Vagina (tissue), 2 donors: ENCODE measurements at regions not wholly inside any gene's neighbourhood (a gene's known extent, or its start where the extent isn't known, plus 50 kb on each side); places are given as distances from the start of the nearest gene placed in this dataset.
"Not testable (repeated sequence)": the region's sequence is repeated elsewhere in the genome, so short reads cannot be mapped to it uniquely, and the experiment has no call there.

Experiments used
- DNase-seq, 2 donors: peaks; one replicate each; pipeline ENCODE4 v3.0.0-alpha.2; 2017; ENCODE audit errors: extremely low spot score in 2 of 2
- H3K27ac ChIP-seq: fragments of 200-600 bp; sonication (generic); one replicate; pipeline ENCODE4 v1.5.1; 2019
- H3K27me3 ChIP-seq: fragments of 200-600 bp; sonication (generic); one replicate; pipeline ENCODE4 v1.5.1; 2019
- H3K36me3 ChIP-seq, 2 donors: fragments of 200-600 bp; sonication (generic); one replicate each; pipeline ENCODE4 v1.5.1; 2017 to 2019
- H3K4me1 ChIP-seq: fragments of 200-600 bp; sonication (generic); one replicate; pipeline ENCODE4 v1.5.1; 2019
- H3K4me3 ChIP-seq, 2 donors: fragments of 200-600 bp; sonication (generic); 1 replicate in 1 of 2; 2 replicates in 1 of 2; pipeline ENCODE4 v1.5.1; 2016 to 2019
- H3K9me3 ChIP-seq: fragments of 200-600 bp; sonication (generic); one replicate; pipeline ENCODE4 v1.5.1; 2019
- POLR2A ChIP-seq, 2 donors: fragments of 450-650 bp; IDR thresholded peaks; one replicate each; pipeline ENCODE4 v1.6.1; 2017; ENCODE audit warnings: antibody characterized with exemption in 2 of 2, mild to moderate bottlenecking in 2 of 2, moderate library complexity in 2 of 2
- POLR2AphosphoS5 ChIP-seq, 2 donors: sonication (generic); formaldehyde crosslinking; IDR thresholded peaks; one replicate each; pipeline ENCODE4 v1.9.0; 2017; ENCODE audit warnings: antibody characterized with exemption in 2 of 2, mild to moderate bottlenecking in 2 of 2, low read depth in 1 of 2; ENCODE audit not compliant: insufficient read depth in 1 of 2
- intact Hi-C: fragments of 100-400 bp; cut with DNase I; formaldehyde crosslinking; loops from one replicate; pipeline ENCODE4 v1.15.1; 2023
- TF ChIP-seq, protein P1 (sequence below), 3 experiments: fragments of 450-650 bp in 2 of 3; fragments of 200-600 bp in 1 of 3; sonication (generic) in 1 of 3; IDR thresholded peaks; one replicate each; pipeline ENCODE4 v1.5.1; 2017 to 2019; ENCODE audit warnings: antibody characterized with exemption in 3 of 3, mild to moderate bottlenecking in 2 of 3, moderate library complexity in 2 of 3

GRCh38 chr2:123453046-123453700, 571.9 kb upstream of the CNTNAP5 start:
- no peak for DNase-seq
- Histone ChIP-seq H3K9me3 (no peaks in the 10 kb centered on the region), H3K4me3 (no peak overlapping the region), H3K4me1 (no peaks in the 10 kb centered on the region), H3K36me3 (no peaks in the 10 kb centered on the region), H3K27ac (no peak overlapping the region), H3K27me3 (no peaks in the 10 kb centered on the region)
- intact Hi-C loops: loop anchor here (2.0 kb wide), 1 partner anchor 78 kb away; no protein-coding TSS in a partner anchor
- TF ChIP-seq POLR2AphosphoS5 (IDR thresholded peaks at IDR 0.05; ENCODE audit: insufficient read depth in 1 of 2, low read depth in 1 of 2) (no peak), POLR2A (IDR thresholded peaks at IDR 0.05) (no peak)
- TF ChIP-seq, protein P1, sequence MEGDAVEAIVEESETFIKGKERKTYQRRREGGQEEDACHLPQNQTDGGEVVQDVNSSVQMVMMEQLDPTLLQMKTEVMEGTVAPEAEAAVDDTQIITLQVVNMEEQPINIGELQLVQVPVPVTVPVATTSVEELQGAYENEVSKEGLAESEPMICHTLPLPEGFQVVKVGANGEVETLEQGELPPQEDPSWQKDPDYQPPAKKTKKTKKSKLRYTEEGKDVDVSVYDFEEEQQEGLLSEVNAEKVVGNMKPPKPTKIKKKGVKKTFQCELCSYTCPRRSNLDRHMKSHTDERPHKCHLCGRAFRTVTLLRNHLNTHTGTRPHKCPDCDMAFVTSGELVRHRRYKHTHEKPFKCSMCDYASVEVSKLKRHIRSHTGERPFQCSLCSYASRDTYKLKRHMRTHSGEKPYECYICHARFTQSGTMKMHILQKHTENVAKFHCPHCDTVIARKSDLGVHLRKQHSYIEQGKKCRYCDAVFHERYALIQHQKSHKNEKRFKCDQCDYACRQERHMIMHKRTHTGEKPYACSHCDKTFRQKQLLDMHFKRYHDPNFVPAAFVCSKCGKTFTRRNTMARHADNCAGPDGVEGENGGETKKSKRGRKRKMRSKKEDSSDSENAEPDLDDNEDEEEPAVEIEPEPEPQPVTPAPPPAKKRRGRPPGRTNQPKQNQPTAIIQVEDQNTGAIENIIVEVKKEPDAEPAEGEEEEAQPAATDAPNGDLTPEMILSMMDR (IDR thresholded peaks at IDR 0.05): no peak

DNA sequence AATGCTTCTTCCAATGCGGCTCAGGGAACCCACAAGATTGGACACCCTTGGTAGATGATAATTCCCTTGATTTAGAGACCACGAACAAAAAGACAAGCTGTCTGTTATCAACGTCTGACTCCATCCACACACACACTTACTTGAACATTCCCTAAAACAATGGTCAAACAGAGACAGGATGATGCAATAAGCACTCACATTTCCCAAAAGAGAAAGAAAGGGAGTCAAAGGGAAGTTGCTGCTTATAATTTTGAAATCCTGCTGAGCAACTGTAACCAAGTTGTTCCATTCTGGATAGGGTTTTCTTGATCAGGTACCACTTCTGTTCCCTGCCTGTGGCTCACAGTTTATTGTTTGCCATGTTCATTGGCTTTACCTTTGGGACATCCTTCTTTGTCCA, 571.3 kb upstream of the CNTNAP5 start:
- intact Hi-C loops: loop anchor here (2.0 kb wide), 1 partner anchor 77 kb away; no protein-coding TSS in a partner anchor
- TF ChIP-seq POLR2AphosphoS5 (IDR thresholded peaks at IDR 0.05; ENCODE audit: insufficient read depth in 1 of 2, low read depth in 1 of 2): no peak
- no peak for TF ChIP-seq POLR2A (IDR thresholded peaks at IDR 0.05)
- TF ChIP-seq, protein P1 (IDR thresholded peaks at IDR 0.05): no peak
- no peaks in the 10 kb centered on the region for H3K9me3 ChIP-seq
- no peaks in the 10 kb centered on the region for H3K4me1 ChIP-seq
- H3K27ac ChIP-seq: no peak overlapping the region
- no peak for DNase-seq
- H3K36me3 ChIP-seq: no peaks in the 10 kb centered on the region
- no peak overlapping the region for H3K4me3 ChIP-seq
- H3K27me3 ChIP-seq: no peaks in the 10 kb centered on the region

- H3K36me3 ChIP-seq, H3K27ac ChIP-seq, H3K4me3 ChIP-seq, H3K9me3 ChIP-seq, H3K4me1 ChIP-seq, H3K27me3 ChIP-seq, intact Hi-C loops, DNase-seq: not testable (repeated sequence)
These were observed 569.9 kb upstream of the CNTNAP5 start for GRCh38 chr2:123455234-123455633.

GRCh38 chr2:123456416-123456815, 568.7 kb upstream of the CNTNAP5 start:
- TF ChIP-seq POLR2AphosphoS5 (IDR thresholded peaks at IDR 0.05; ENCODE audit: insufficient read depth in 1 of 2, low read depth in 1 of 2) (no peak), POLR2A (IDR thresholded peaks at IDR 0.05) (no peak)
- TF ChIP-seq, protein P1 (IDR thresholded peaks at IDR 0.05): no peak
- no peaks in the 10 kb centered on the region for H3K9me3 ChIP-seq
- H3K27ac ChIP-seq: no peak overlapping the region
- H3K4me3 ChIP-seq: no peak overlapping the region
- H3K27me3 ChIP-seq: no peaks in the 10 kb centered on the region
- intact Hi-C loops: no loop called here
- no peak for DNase-seq
- no peaks in the 10 kb centered on the region for H3K36me3 ChIP-seq
- H3K4me1 ChIP-seq: no peaks in the 10 kb centered on the region

GRCh38 chr2:123463886-123464285, 561.2 kb upstream of the CNTNAP5 start:
- H3K4me3 ChIP-seq: no peak overlapping the region

More at GRCh38 chr2:123463886-123464285, 561.2 kb upstream of the CNTNAP5 start:
- DNase-seq: no peak
- Histone ChIP-seq H3K27me3 (no peaks in the 10 kb centered on the region), H3K27ac (no peak overlapping the region), H3K9me3 (no peaks in the 10 kb centered on the region), H3K36me3 (no peaks in the 10 kb centered on the region), H3K4me1 (no peaks in the 10 kb centered on the region)
- intact Hi-C loops: no loop called here
- TF ChIP-seq, protein P1 (IDR thresholded peaks at IDR 0.05): no peak
- TF ChIP-seq POLR2A (IDR thresholded peaks at IDR 0.05): no peak
- TF ChIP-seq POLR2AphosphoS5 (IDR thresholded peaks at IDR 0.05; ENCODE audit: insufficient read depth in 1 of 2, low read depth in 1 of 2): no peak
